IPS-20b (cell line): ENCODE measurements at regions not wholly inside any gene's neighbourhood (a gene's known extent, or its start where the extent isn't known, plus 50 kb on each side); places are given as distances from the start of the nearest gene placed in this dataset.

Experiments used
- H3K27ac ChIP-seq: one replicate; pipeline ENCODE4 v1.5.1; 2013; ENCODE audit warnings: low read length
- H3K27me3 ChIP-seq: 2 replicates; pipeline ENCODE4 v1.6.1; 2013; ENCODE audit warnings: mild to moderate bottlenecking, low read length, inconsistent platforms; ENCODE audit not compliant: insufficient read depth
- H3K36me3 ChIP-seq: 2 replicates; pipeline ENCODE4 v1.6.1; 2013; ENCODE audit warnings: low read depth, mild to moderate bottlenecking, inconsistent platforms, low read length, moderate library complexity; ENCODE audit not compliant: insufficient read depth
- H3K4me1 ChIP-seq: 2 replicates; pipeline ENCODE4 v1.6.1; 2013; ENCODE audit warnings: mild to moderate bottlenecking, control low read depth, inconsistent platforms, low read length, moderate library complexity; ENCODE audit not compliant: insufficient read depth
- H3K4me3 ChIP-seq: 2 replicates; pipeline ENCODE4 v1.5.1; 2013; ENCODE audit warnings: mild to moderate bottlenecking, low read length, inconsistent platforms
- H3K9ac ChIP-seq: 2 replicates; pipeline ENCODE4 v1.6.1; 2013; ENCODE audit warnings: low read depth, mild to moderate bottlenecking, inconsistent platforms, low read length, moderate library complexity
- H3K9me3 ChIP-seq: 2 replicates; pipeline ENCODE4 v1.6.1; 2013; ENCODE audit warnings: mild to moderate bottlenecking, low read depth, low read length, inconsistent platforms; ENCODE audit not compliant: insufficient read depth

DNA sequence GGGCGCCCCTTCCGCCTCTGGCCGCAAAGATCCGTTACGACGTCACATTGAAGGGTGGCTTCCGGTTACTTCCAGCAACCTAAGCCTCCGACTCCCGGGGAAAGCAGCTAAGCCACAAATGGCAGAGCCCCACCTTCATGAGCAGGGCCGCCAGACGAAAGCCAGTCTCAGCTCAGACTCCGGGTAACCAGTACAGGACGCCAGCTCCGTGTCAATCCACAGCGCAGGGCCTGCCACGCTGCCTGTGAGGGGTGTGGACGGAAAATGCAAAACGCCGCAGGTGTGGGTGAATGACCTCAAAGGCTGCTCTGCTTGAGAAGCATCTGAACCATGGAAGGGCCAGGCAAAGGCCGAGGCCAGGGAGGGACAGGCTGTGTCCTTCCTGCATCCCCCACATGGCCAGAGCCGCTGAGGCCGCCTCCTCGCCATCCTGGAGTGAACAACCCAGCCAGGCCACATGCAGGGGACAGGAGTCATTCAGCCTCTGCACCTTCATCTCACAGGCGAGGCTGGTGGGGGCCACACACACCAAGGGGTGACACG is 53.5 kb upstream of the PPP2R2D start:
- Histone ChIP-seq H3K4me1 (no peaks in the 10 kb centered on the region), H3K9ac (no peak overlapping the region)

DNA sequence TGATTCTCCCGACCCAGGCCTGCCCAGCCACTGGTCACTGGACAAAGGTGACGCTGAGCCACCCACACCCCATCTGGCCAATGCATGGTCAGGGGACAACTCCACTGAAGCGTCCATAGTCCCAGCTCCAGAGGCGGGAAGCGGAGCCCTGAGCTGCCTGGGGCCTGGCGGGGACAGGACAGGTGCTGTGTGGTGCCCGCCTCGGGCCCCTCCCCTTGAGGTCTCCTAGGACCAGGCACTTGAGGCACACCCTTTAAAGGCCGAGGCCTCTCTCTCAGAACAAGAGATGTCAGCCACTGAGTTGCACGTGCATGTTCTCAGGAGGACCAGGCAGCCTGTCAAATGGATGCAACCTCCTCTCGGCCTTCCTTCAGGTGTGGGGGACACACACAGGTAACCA is 52.5 kb upstream of the PPP2R2D start:
- no peak overlapping the region for H3K4me3 ChIP-seq
- H3K27me3 ChIP-seq = no peaks in the 10 kb centered on the region
- no peaks in the 10 kb centered on the region for H3K4me1 ChIP-seq
- H3K36me3 ChIP-seq = no peaks in the 10 kb centered on the region
- H3K27ac ChIP-seq = no peak overlapping the region
- no peaks in the 10 kb centered on the region; the same call in 1 of the 2 replicates for H3K9me3 ChIP-seq
- no peak overlapping the region for H3K9ac ChIP-seq

More for the DNA sequence above, 53.5 kb upstream of the PPP2R2D start:
- Histone ChIP-seq H3K27me3 (no peaks in the 10 kb centered on the region), H3K27ac (no peak overlapping the region), H3K9me3 (no peaks in the 10 kb centered on the region; the same call in 1 of the 2 replicates), H3K36me3 (no peaks in the 10 kb centered on the region), H3K4me3 (no peak overlapping the region)

DNA sequence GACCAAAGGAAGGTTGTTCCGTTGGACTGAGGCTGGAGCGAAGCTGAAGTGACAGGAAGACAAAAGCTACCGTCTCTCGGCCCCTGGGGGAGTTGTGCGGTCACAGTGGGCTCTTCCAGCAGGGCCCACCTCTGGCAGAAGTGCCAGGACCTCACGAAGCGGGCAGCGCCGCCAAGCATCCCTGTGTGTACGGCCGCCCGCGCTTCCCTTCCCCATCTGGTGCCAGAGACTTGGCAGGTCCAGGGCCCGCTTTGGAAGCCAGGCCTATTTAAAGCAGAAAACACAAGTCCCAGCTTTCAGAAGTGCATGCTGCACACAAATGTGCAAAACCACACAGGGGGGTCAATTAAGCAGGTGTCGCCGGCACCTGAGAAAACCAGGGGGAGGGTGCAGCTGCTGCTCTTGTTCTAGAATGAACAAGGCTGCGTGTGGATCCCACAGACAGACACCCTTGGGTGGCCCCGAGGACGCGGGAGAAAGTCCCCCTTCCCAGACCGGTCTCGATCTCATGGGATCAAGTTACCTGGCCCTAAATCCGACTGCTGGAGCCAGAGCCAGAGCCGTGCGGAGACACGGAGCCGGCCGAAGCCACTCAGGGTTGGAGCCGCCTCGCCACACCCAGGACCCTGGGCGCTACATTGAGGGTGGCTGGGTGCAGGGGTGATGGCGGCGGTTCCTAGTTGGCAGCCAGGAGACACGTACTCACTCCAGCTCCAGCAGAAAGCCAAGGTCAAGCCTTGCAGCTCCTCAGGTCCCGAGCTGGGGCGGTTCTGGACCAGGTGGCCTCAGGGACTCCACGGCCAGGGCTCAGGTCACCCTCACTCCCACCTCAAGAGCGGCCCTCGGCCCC is 51.8 kb upstream of the PPP2R2D start:
- no peak overlapping the region for H3K9ac ChIP-seq
- no peaks in the 10 kb centered on the region for H3K27me3 ChIP-seq
- H3K9me3 ChIP-seq = no peaks in the 10 kb centered on the region; the same call in 1 of the 2 replicates
- H3K4me1 ChIP-seq = no peaks in the 10 kb centered on the region
- H3K4me3 ChIP-seq = no peak overlapping the region
- no peak overlapping the region for H3K27ac ChIP-seq
- no peaks in the 10 kb centered on the region for H3K36me3 ChIP-seq

DNA sequence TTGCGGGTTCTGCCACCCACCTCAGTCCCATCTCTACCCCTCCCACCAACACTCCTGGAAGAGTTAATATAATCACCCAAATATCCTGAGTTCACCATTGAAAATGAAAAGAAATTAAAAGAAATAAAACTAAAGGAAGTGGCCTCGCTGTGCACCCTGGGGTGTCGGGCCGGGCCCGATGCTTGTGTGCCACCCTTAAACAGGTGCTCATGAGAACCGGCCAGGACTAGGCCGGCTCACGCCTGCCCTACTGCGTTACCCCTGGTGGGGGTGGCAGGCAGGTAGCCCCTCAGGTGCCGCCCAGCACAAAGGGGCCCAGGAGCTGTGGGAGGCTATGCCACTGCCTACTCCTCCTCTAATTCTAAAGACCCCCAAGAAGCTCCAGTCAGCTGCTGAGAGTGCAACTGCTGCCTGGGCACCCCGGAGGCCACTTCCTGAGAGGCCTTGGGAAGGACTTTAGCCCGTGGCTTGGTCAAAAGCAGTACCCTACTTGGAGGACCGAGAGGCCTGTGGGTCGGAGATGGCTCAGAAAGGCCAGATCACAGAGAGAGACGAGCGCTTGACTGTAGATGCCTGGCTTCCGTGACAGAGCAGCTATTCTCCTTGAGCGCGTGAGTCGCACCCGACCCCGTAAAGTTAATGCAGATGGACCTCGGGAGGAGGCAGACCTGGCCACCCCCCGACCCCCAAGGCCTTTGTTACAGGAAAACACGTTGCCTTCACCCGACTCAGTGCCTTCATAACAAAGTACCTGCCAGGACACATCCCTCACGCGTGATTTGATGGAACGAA is 51.0 kb upstream of the PPP2R2D start:
- Histone ChIP-seq H3K36me3 (no peaks in the 10 kb centered on the region), H3K27ac (no peak overlapping the region), H3K9me3 (no peaks in the 10 kb centered on the region; the same call in 1 of the 2 replicates), H3K27me3 (no peaks in the 10 kb centered on the region), H3K4me1 (no peaks in the 10 kb centered on the region), H3K4me3 (no peak overlapping the region), H3K9ac (no peak overlapping the region)

DNA sequence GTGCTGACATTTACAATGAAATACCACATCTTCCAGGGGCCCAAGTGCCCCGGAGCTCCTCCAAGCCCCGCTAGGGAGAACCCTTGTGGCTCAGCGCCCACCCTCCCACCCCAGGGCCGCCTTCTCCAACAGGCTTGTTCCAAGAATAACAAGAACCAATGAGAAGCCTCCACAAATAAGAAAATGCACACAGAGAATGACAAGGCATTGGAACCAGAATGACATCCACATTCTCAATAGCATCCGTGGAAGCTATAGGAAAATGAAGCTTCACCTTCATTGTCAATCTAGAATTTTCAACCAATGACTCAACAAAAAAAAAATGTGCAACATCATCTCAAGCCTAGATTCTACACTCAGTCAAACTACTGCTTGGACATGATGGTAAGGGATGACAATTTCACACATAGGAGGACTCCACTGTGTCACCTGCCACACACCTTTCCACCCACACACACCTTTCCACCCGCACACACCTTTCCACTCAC is 50.4 kb upstream of the PPP2R2D start:
- no peaks in the 10 kb centered on the region for H3K36me3 ChIP-seq

More for the DNA sequence above, 50.4 kb upstream of the PPP2R2D start:
- Histone ChIP-seq H3K27ac (no peak overlapping the region), H3K27me3 (no peaks in the 10 kb centered on the region), H3K4me1 (no peaks in the 10 kb centered on the region), H3K9me3 (no peaks in the 10 kb centered on the region; the same call in 1 of the 2 replicates), H3K9ac (no peak overlapping the region), H3K4me3 (no peak overlapping the region)
